ENCODE measurements at regions not wholly inside any gene's neighbourhood (a gene's known extent, or its start where the extent isn't known, plus 50 kb on each side); places are given as distances from the start of the nearest gene placed in this dataset.

- Mint-ChIP-seq H3K36me3 (ENCODE audit: insufficient read depth, unreplicated experiment) (no peaks in the 10 kb centered on the region), H3K27me3 (ENCODE audit: insufficient read depth, unreplicated experiment) (no peaks in the 10 kb centered on the region), H3K27ac (ENCODE audit: low read depth, unreplicated experiment) (no peak overlapping the region), H3K4me1 (ENCODE audit: insufficient read depth, unreplicated experiment) (no peaks in the 10 kb centered on the region), H3K4me3 (ENCODE audit: unreplicated experiment) (no peak overlapping the region), H3K9me3 (ENCODE audit: unreplicated experiment) (no peaks in the 10 kb centered on the region)
- ChIA-PET POLR2A (no interaction called here), CTCF (no interaction called here)
- TF ChIP-seq CTCF (IDR thresholded peaks at IDR 0.05; ENCODE audit: unreplicated experiment), result no peak
- intact Hi-C loops (cut with micrococcal nuclease), result no loop called here
- no peak for DNase-seq (ENCODE audit: unreplicated experiment)
- BruUV-seq (replicated peaks), result no TSS peak
These were observed 399.0 kb upstream of the SLC39A10 start for GRCh38 chr2:195257979-195258378.

DNA sequence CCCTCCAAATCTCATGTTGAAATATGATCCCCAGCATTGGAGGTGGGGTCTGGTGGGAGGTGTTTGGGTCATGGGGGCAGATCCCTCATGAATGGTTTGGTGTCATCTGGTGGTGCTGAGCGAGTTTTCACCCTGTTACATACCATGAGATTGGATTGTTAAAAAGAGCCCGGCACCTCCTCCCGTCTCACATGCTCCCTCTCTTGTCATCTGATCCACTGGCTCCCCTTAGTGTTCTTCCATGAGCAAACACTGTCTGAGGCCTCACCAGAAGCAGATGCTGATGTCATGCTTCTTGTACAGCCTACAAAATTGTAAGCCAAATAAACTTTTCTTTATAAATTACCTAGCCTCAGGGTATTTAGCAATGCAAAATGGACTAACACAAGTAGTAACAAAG is 405.0 kb upstream of the SLC39A10 start:
- CTCF ChIA-PET, result no interaction called here
- TF ChIP-seq CTCF (IDR thresholded peaks at IDR 0.05; ENCODE audit: unreplicated experiment), result no peak
- BruUV-seq (replicated peaks), result no TSS peak
- no peak overlapping the region for H3K4me3 Mint-ChIP-seq (ENCODE audit: unreplicated experiment)
- DNase-seq (ENCODE audit: unreplicated experiment), result no peak
- no peaks in the 10 kb centered on the region for H3K36me3 Mint-ChIP-seq (ENCODE audit: insufficient read depth, unreplicated experiment)
- H3K4me1 Mint-ChIP-seq (ENCODE audit: insufficient read depth, unreplicated experiment), result no peaks in the 10 kb centered on the region
- H3K9me3 Mint-ChIP-seq (ENCODE audit: unreplicated experiment), result peaks cover 6% of the 10 kb centered on the region
- POLR2A ChIA-PET, result no interaction called here
- no peaks in the 10 kb centered on the region for H3K27me3 Mint-ChIP-seq (ENCODE audit: insufficient read depth, unreplicated experiment)
- H3K27ac Mint-ChIP-seq (ENCODE audit: low read depth, unreplicated experiment), result no peak overlapping the region
- intact Hi-C loops (cut with micrococcal nuclease), result no loop called here

GRCh38 chr2:195251214-195251613 is 405.8 kb upstream of the SLC39A10 start:
- intact Hi-C loops (cut with micrococcal nuclease), result no loop called here
- no peak for DNase-seq (ENCODE audit: unreplicated experiment)
- no TSS peak for BruUV-seq (replicated peaks)
- Mint-ChIP-seq H3K27ac (ENCODE audit: low read depth, unreplicated experiment) (no peak overlapping the region), H3K4me1 (ENCODE audit: insufficient read depth, unreplicated experiment) (no peaks in the 10 kb centered on the region), H3K36me3 (ENCODE audit: insufficient read depth, unreplicated experiment) (no peaks in the 10 kb centered on the region), H3K4me3 (ENCODE audit: unreplicated experiment) (no peak overlapping the region), H3K27me3 (ENCODE audit: insufficient read depth, unreplicated experiment) (no peaks in the 10 kb centered on the region), H3K9me3 (ENCODE audit: unreplicated experiment) (peaks cover 14% of the 10 kb centered on the region)
- no peak for TF ChIP-seq CTCF (IDR thresholded peaks at IDR 0.05; ENCODE audit: unreplicated experiment)
- POLR2A ChIA-PET, result no interaction called here
- CTCF ChIA-PET, result interaction anchor here (0.6 kb wide), 1 partner anchor 799 kb away, joined by 4 read pairs; no protein-coding TSS in a partner anchor

- ChIA-PET POLR2A (no interaction called here), CTCF (no interaction called here)
- H3K9me3 Mint-ChIP-seq (ENCODE audit: unreplicated experiment), result no peaks in the 10 kb centered on the region
- no peak overlapping the region for H3K4me3 Mint-ChIP-seq (ENCODE audit: unreplicated experiment)
- intact Hi-C loops (cut with micrococcal nuclease), result no loop called here
- no peak for DNase-seq (ENCODE audit: unreplicated experiment)
- H3K27me3 Mint-ChIP-seq (ENCODE audit: insufficient read depth, unreplicated experiment), result no peaks in the 10 kb centered on the region
- H3K36me3 Mint-ChIP-seq (ENCODE audit: insufficient read depth, unreplicated experiment), result no peaks in the 10 kb centered on the region
- no TSS peak for BruUV-seq (replicated peaks)
- H3K27ac Mint-ChIP-seq (ENCODE audit: low read depth, unreplicated experiment), result no peak overlapping the region
- H3K4me1 Mint-ChIP-seq (ENCODE audit: insufficient read depth, unreplicated experiment), result peaks cover 9% of the 10 kb centered on the region
- TF ChIP-seq CTCF (IDR thresholded peaks at IDR 0.05; ENCODE audit: unreplicated experiment), result no peak
These were observed 418.2 kb upstream of the SLC39A10 start for GRCh38 chr2:195238826-195239225.
